Right renal pelvis (tissue), 4 donors: ENCODE measurements at regions not wholly inside any gene's neighbourhood (a gene's known extent, or its start where the extent isn't known, plus 50 kb on each side); places are given as distances from the start of the nearest gene placed in this dataset.

ENCODE experiments used
- DNase-seq, 4 donors: peaks; one replicate each; pipeline ENCODE4 v3.0.0-alpha.2; 2013; ENCODE audit warnings: low read depth in 4 of 4, low spot score in 3 of 4, missing footprints in 1 of 4

- no peak for DNase-seq
These were observed 1540.6 kb upstream of the GBE1 start for GRCh38 chr3:83302091-83302490.

GRCh38 chr3:83317605-83318004, 1556.2 kb upstream of the GBE1 start:
- no peak for DNase-seq

- no peak for DNase-seq
These were observed 1559.3 kb upstream of the GBE1 start for GRCh38 chr3:83320726-83321125.

GRCh38 chr3:83321457-83321856, 1560.0 kb upstream of the GBE1 start:
- DNase-seq: no peak

- DNase-seq: no peak
These were observed 1560.4 kb upstream of the GBE1 start for GRCh38 chr3:83321891-83322290.

- DNase-seq: no peak
These were observed 1592.8 kb upstream of the GBE1 start for GRCh38 chr3:83354205-83354604.

GRCh38 chr3:83393276-83393675, 1565.5 kb upstream of the CADM2 start:
- DNase-seq: no peak

GRCh38 chr3:83403927-83404326, 1554.9 kb upstream of the CADM2 start:
- no peak for DNase-seq

- no peak for DNase-seq
These were observed 1532.5 kb upstream of the CADM2 start for GRCh38 chr3:83426300-83426699.

GRCh38 chr3:83434880-83435587, 1523.8 kb upstream of the CADM2 start:
- no peak for DNase-seq

- no peak for DNase-seq
These were observed 1520.6 kb upstream of the CADM2 start for GRCh38 chr3:83438188-83438587.

- no peak for DNase-seq
These were observed 1505.7 kb upstream of the CADM2 start for GRCh38 chr3:83453056-83453455.

- no peak for DNase-seq
These were observed 1504.4 kb upstream of the CADM2 start for GRCh38 chr3:83454353-83454752.

- no peak for DNase-seq
These were observed 1501.2 kb upstream of the CADM2 start for GRCh38 chr3:83457551-83457950.

- no peak for DNase-seq
These were observed 1498.7 kb upstream of the CADM2 start for GRCh38 chr3:83460052-83460451.

- DNase-seq: no peak
These were observed 1497.4 kb upstream of the CADM2 start for GRCh38 chr3:83461411-83461810.

- no peak for DNase-seq
These were observed 1481.2 kb upstream of the CADM2 start for GRCh38 chr3:83477563-83477962.

GRCh38 chr3:83482402-83483070, 1476.3 kb upstream of the CADM2 start:
- no peak for DNase-seq

- DNase-seq: no peak
These were observed 1462.3 kb upstream of the CADM2 start for GRCh38 chr3:83496462-83496861.

GRCh38 chr3:83498361-83499016, 1460.3 kb upstream of the CADM2 start:
- DNase-seq: no peak

- DNase-seq: no peak
These were observed 1458.4 kb upstream of the CADM2 start for GRCh38 chr3:83500422-83500821.

GRCh38 chr3:83500931-83501330, 1457.9 kb upstream of the CADM2 start:
- no peak for DNase-seq
